Smooth muscle cell (in vitro differentiated cells): ENCODE measurements at regions not wholly inside any gene's neighbourhood (a gene's known extent, or its start where the extent isn't known, plus 50 kb on each side); places are given as distances from the start of the nearest gene placed in this dataset.

Source experiments
- DNase-seq: peaks from one replicate; lab custom pipeline; 2025; ENCODE audit not compliant: unreplicated experiment; lab: John Stamatoyannopoulos, UW
- H2AFZ ChIP-seq: fragments of 200-600 bp; sonication (generic); 2 replicates; pipeline ENCODE4 v1.6.0; 2016; ENCODE audit warnings: antibody characterized with exemption, low read depth, mild to moderate bottlenecking
- H3F3A ChIP-seq: fragments of 200-600 bp; sonication (generic); 2 replicates; pipeline ENCODE4 v1.6.0; 2017; ENCODE audit warnings: antibody characterized with exemption, low read depth
- H3K27ac ChIP-seq: fragments of 200-600 bp; sonication (generic); 2 replicates; pipeline ENCODE4 v1.5.1; 2016; ENCODE audit warnings: low read depth, mild to moderate bottlenecking
- H3K27me3 ChIP-seq: fragments of 200-600 bp; sonication (generic); 2 replicates; pipeline ENCODE4 v1.6.1; 2016; ENCODE audit warnings: low read depth, mild to moderate bottlenecking
- H3K36me3 ChIP-seq: fragments of 200-600 bp; sonication (generic); 2 replicates; pipeline ENCODE4 v1.5.1; 2016; ENCODE audit warnings: low read depth
- H3K4me1 ChIP-seq: fragments of 200-600 bp; sonication (generic); 2 replicates; pipeline ENCODE4 v1.5.1; 2016; ENCODE audit warnings: low read depth
- H3K4me2 ChIP-seq: fragments of 200-600 bp; sonication (generic); 2 replicates; pipeline ENCODE4 v1.6.0; 2016; ENCODE audit warnings: mild to moderate bottlenecking
- H3K4me3 ChIP-seq: fragments of 200-600 bp; sonication (generic); 2 replicates; pipeline ENCODE4 v1.5.1; 2016; ENCODE audit warnings: mild to moderate bottlenecking
- H3K79me2 ChIP-seq: fragments of 200-600 bp; sonication (generic); 2 replicates; pipeline ENCODE4 v1.6.0; 2016; ENCODE audit warnings: low read depth, mild to moderate bottlenecking
- H3K9ac ChIP-seq: fragments of 200-600 bp; sonication (generic); 2 replicates; pipeline ENCODE4 v1.6.0; 2016; ENCODE audit warnings: low read depth
- H3K9me3 ChIP-seq: fragments of 200-600 bp; sonication (generic); replicated peaks from 2 replicates; pipeline ENCODE4 v1.5.1; 2016; ENCODE audit warnings: low read depth
- H4K20me1 ChIP-seq: fragments of 200-600 bp; sonication (generic); 2 replicates; pipeline ENCODE4 v1.6.0; 2016; ENCODE audit warnings: low read depth
- WGBS: methylation state at CpG from one replicate; pipeline ENCODE4 v1.1.7; 2016; ENCODE audit warnings: low lambda C conversion rate; 5-methylcytosine and 5-hydroxymethylcytosine counted together
- TF ChIP-seq, protein P1 (sequence below): fragments of 200-600 bp; sonication (generic); IDR thresholded peaks from 2 replicates; pipeline ENCODE4 v1.5.1; 2017; ENCODE audit warnings: borderline replicate concordance, mild to moderate bottlenecking, antibody characterized with exemption; ENCODE audit not compliant: insufficient read depth, poor library complexity, severe bottlenecking

DNA sequence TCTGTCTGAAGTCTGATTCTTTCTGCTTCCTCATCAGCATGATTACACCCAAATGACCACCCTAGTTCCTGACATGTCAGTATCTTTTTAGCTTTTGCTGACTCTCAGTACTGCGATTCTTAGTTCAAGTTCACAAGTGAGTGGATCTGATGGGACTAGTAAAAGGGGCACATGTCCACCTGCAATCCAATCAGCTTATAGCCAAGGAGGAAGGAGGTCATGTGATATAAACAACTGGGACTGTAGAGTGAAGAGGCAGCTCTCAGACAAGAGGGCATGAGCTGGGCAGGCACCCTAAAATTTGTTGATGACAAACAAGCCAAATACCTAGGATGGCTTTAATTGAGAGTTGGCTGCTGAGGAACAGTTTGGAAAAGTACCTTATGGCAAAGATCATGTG lies 68.1 kb upstream of the OTOGL start:
- no peak for DNase-seq
- H3K9ac ChIP-seq = no peak overlapping the region
- H3K36me3 ChIP-seq = no peaks in the 10 kb centered on the region
- WGBS = 97% methylated on average over 1 of the region's 1 CpG
- H3K27ac ChIP-seq = no peak overlapping the region
- TF ChIP-seq, protein P1, sequence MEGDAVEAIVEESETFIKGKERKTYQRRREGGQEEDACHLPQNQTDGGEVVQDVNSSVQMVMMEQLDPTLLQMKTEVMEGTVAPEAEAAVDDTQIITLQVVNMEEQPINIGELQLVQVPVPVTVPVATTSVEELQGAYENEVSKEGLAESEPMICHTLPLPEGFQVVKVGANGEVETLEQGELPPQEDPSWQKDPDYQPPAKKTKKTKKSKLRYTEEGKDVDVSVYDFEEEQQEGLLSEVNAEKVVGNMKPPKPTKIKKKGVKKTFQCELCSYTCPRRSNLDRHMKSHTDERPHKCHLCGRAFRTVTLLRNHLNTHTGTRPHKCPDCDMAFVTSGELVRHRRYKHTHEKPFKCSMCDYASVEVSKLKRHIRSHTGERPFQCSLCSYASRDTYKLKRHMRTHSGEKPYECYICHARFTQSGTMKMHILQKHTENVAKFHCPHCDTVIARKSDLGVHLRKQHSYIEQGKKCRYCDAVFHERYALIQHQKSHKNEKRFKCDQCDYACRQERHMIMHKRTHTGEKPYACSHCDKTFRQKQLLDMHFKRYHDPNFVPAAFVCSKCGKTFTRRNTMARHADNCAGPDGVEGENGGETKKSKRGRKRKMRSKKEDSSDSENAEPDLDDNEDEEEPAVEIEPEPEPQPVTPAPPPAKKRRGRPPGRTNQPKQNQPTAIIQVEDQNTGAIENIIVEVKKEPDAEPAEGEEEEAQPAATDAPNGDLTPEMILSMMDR = no peak
- H2AFZ ChIP-seq = peak overlapping the region; percentile 78
- H3F3A ChIP-seq = no peaks in the 10 kb centered on the region
- H4K20me1 ChIP-seq = no peaks in the 10 kb centered on the region
- H3K79me2 ChIP-seq = no peaks in the 10 kb centered on the region
- peaks cover 14% of the 10 kb centered on the region for H3K4me1 ChIP-seq
- H3K27me3 ChIP-seq = no peaks in the 10 kb centered on the region
- H3K4me3 ChIP-seq = no peak overlapping the region
- no peaks in the 10 kb centered on the region for H3K9me3 ChIP-seq
- H3K4me2 ChIP-seq = no peak overlapping the region

DNA sequence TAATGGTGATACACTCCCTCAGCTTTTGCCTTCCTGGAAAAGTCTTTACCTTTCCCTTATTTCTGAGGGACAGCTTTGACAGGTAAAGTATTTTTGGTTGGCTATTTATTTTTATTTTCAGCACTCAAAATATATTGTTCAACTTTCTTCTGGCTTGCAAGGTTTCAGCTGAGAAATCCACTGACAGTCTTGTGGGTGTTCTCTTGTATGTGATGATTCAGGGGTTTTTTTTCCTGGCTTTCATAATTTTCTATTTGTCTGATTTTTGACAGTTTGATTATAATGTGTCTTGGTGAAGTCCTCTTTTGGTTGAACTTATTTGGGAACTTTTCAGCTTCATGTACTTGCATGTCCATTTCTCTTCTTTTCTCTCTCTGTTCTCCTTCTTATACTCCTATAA lies 73.7 kb upstream of the OTOGL start:
- H3F3A ChIP-seq = no peaks in the 10 kb centered on the region
- no peak overlapping the region for H3K27ac ChIP-seq
- peaks cover 4% of the 10 kb centered on the region for H3K36me3 ChIP-seq
- H3K4me2 ChIP-seq = no peak overlapping the region
- no peaks in the 10 kb centered on the region for H3K27me3 ChIP-seq
- TF ChIP-seq, protein P1 = no peak
- no peak for DNase-seq
- no peak overlapping the region for H2AFZ ChIP-seq
- H3K4me3 ChIP-seq = no peak overlapping the region
- H4K20me1 ChIP-seq = no peaks in the 10 kb centered on the region
- H3K4me1 ChIP-seq = no peaks in the 10 kb centered on the region
- no peaks in the 10 kb centered on the region for H3K79me2 ChIP-seq
- H3K9ac ChIP-seq = no peak overlapping the region
- H3K9me3 ChIP-seq = peaks cover 6% of the 10 kb centered on the region

DNA sequence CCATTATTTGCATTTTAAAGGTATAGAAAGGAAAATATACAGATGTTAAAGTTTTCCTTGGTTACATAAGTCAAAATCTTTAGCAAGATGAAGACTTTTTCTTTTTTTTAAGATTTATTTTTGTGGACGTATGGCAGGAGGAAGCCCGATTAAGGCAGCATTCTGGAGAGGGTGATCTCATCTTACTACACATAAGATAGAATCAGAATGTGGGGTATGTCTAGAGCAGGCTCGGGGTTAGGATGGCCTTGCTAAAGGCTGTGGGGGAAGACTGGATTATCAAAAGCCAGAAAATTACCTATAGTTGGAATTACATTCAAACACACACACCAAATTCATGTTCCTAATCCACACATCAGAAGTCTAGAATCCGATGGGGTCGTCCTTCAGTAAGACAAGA lies 79.6 kb upstream of the OTOGL start:
- Histone ChIP-seq H2AFZ (no peak overlapping the region), H3K27ac (no peak overlapping the region), H3K4me3 (no peak overlapping the region), H3K79me2 (no peaks in the 10 kb centered on the region), H3K27me3 (no peaks in the 10 kb centered on the region), H3K4me2 (no peak overlapping the region), H3K9ac (no peak overlapping the region), H3K36me3 (no peaks in the 10 kb centered on the region), H3K9me3 (no peaks in the 10 kb centered on the region), H3F3A (no peaks in the 10 kb centered on the region), H4K20me1 (no peaks in the 10 kb centered on the region), H3K4me1 (no peaks in the 10 kb centered on the region)
- no peak for DNase-seq
- 67% methylated on average over 5 of the region's 5 CpGs for WGBS
- TF ChIP-seq, protein P1 = no peak

DNA sequence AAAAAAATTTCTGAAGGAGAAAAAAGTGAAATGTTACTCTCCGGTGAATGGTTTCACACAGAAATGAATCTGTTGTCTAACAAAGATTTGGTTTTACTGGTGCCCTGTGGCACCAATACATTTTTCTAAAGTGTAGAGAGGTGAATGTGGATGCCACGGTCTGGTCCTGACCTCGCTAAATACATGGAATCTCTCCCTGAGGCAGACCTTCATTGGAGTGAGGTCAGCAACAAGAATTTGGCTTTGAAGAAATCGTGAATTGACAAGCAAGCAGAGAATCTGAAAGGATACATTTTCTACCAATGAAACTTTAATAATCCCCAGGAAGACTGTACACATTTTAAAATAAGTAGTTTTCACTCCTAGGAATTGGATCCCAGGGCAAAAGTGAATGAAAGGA lies 81.2 kb upstream of the OTOGL start:
- Histone ChIP-seq H4K20me1 (no peaks in the 10 kb centered on the region), H3K27ac (no peak overlapping the region), H3K79me2 (no peaks in the 10 kb centered on the region), H3K27me3 (no peaks in the 10 kb centered on the region), H3K9ac (no peak overlapping the region), H3K4me1 (no peaks in the 10 kb centered on the region), H3F3A (no peaks in the 10 kb centered on the region), H3K4me3 (no peak overlapping the region), H3K4me2 (no peak overlapping the region), H3K36me3 (no peaks in the 10 kb centered on the region), H3K9me3 (no peaks in the 10 kb centered on the region), H2AFZ (no peak overlapping the region)
- TF ChIP-seq, protein P1 = no peak
- WGBS = 72% methylated on average over 4 of the region's 4 CpGs
- no peak for DNase-seq
